ENCODE measurements at regions not wholly inside any gene's neighbourhood (a gene's known extent, or its start where the extent isn't known, plus 50 kb on each side); places are given as distances from the start of the nearest gene placed in this dataset.

- Histone ChIP-seq H3F3A (ENCODE audit: insufficient read depth) (no peaks in the 10 kb centered on the region), H3K27ac (ENCODE audit: low read depth, low read length) (no peak overlapping the region), H3K9ac (ENCODE audit: low read length) (no peak overlapping the region), H3K36me3 (ENCODE audit: low read length) (no peaks in the 10 kb centered on the region), H3K4me3 (ENCODE audit: insufficient read depth, low read length, poor library complexity, severe bottlenecking) (no peak overlapping the region), H3K79me2 (ENCODE audit: insufficient read depth, low read length) (no peaks in the 10 kb centered on the region), H3K9me2 (replicated peaks; ENCODE audit: insufficient read depth, low read length) (no peaks in the 10 kb centered on the region), H3K4me2 (ENCODE audit: low read depth, low read length, poor library complexity, severe bottlenecking) (no peak overlapping the region), H3K27me3 (ENCODE audit: low read length) (no peaks in the 10 kb centered on the region), H3K9me3 (ENCODE audit: insufficient read depth, low read length) (no peaks in the 10 kb centered on the region), H4K20me1 (ENCODE audit: low read depth, low read length) (no peaks in the 10 kb centered on the region), H2AFZ (ENCODE audit: low read depth, low read length, severe bottlenecking) (no peak overlapping the region)
- no peak for TF ChIP-seq EZH2phosphoT487 (conservative IDR thresholded peaks at IDR 0.05; ENCODE audit: low read length)
- TF ChIP-seq CTCF (IDR thresholded peaks at IDR 0.05; ENCODE audit: insufficient read depth, low read length, poor library complexity, severe bottlenecking): no peak
Measured at GRCh38 chr7:41198502-41198901, 504.4 kb downstream of the INHBA start.

GRCh38 chr7:41197769-41198168 lies 505.1 kb downstream of the INHBA start:
- TF ChIP-seq EZH2phosphoT487 (conservative IDR thresholded peaks at IDR 0.05; ENCODE audit: low read length) (no peak), CTCF (IDR thresholded peaks at IDR 0.05; ENCODE audit: insufficient read depth, low read length, poor library complexity, severe bottlenecking) (no peak)
- Histone ChIP-seq H3K27me3 (ENCODE audit: low read length) (no peaks in the 10 kb centered on the region), H3K27ac (ENCODE audit: low read depth, low read length) (no peak overlapping the region), H3K4me3 (ENCODE audit: insufficient read depth, low read length, poor library complexity, severe bottlenecking) (no peak overlapping the region), H2AFZ (ENCODE audit: low read depth, low read length, severe bottlenecking) (no peak overlapping the region), H4K20me1 (ENCODE audit: low read depth, low read length) (no peaks in the 10 kb centered on the region), H3K9me2 (replicated peaks; ENCODE audit: insufficient read depth, low read length) (no peaks in the 10 kb centered on the region), H3K36me3 (ENCODE audit: low read length) (no peaks in the 10 kb centered on the region), H3F3A (ENCODE audit: insufficient read depth) (no peaks in the 10 kb centered on the region), H3K79me2 (ENCODE audit: insufficient read depth, low read length) (no peaks in the 10 kb centered on the region), H3K9me3 (ENCODE audit: insufficient read depth, low read length) (no peaks in the 10 kb centered on the region), H3K4me2 (ENCODE audit: low read depth, low read length, poor library complexity, severe bottlenecking) (no peak overlapping the region), H3K9ac (ENCODE audit: low read length) (no peak overlapping the region)

- no peak overlapping the region for H3K4me2 ChIP-seq (ENCODE audit: low read depth, low read length, poor library complexity, severe bottlenecking)
- H3K79me2 ChIP-seq (ENCODE audit: insufficient read depth, low read length): no peaks in the 10 kb centered on the region
- H3K4me3 ChIP-seq (ENCODE audit: insufficient read depth, low read length, poor library complexity, severe bottlenecking): no peak overlapping the region
- H3K27me3 ChIP-seq (ENCODE audit: low read length): no peaks in the 10 kb centered on the region
- no peaks in the 10 kb centered on the region for H3K9me2 ChIP-seq (replicated peaks; ENCODE audit: insufficient read depth, low read length)
- no peak overlapping the region for H2AFZ ChIP-seq (ENCODE audit: low read depth, low read length, severe bottlenecking)
- no peaks in the 10 kb centered on the region for H4K20me1 ChIP-seq (ENCODE audit: low read depth, low read length)
- H3K36me3 ChIP-seq (ENCODE audit: low read length): no peaks in the 10 kb centered on the region
- TF ChIP-seq CTCF (IDR thresholded peaks at IDR 0.05; ENCODE audit: insufficient read depth, low read length, poor library complexity, severe bottlenecking): no peak
- no peak for TF ChIP-seq EZH2phosphoT487 (conservative IDR thresholded peaks at IDR 0.05; ENCODE audit: low read length)
- H3K9ac ChIP-seq (ENCODE audit: low read length): no peak overlapping the region
- H3F3A ChIP-seq (ENCODE audit: insufficient read depth): no peaks in the 10 kb centered on the region
- H3K27ac ChIP-seq (ENCODE audit: low read depth, low read length): no peak overlapping the region
- H3K9me3 ChIP-seq (ENCODE audit: insufficient read depth, low read length): no peaks in the 10 kb centered on the region
Measured at GRCh38 chr7:41193738-41194282, 509.1 kb downstream of the INHBA start.

All from SU-DHL-6 (cell line).